Upper lobe of left lung (tissue), 4 donors: ENCODE measurements at regions not wholly inside any gene's neighbourhood (a gene's known extent, or its start where the extent isn't known, plus 50 kb on each side); places are given as distances from the start of the nearest gene placed in this dataset.

ENCODE experiments used
- small RNA-seq, 4 donors: library from RNA; depleted of rRNA; stranded (forward); fragments of <200 nt; gene quantifications; one replicate each; pipeline ENCODE3, GENCODE V24; 2016

Small RNA genes in the stretch of these regions (small RNA-seq; reads per million reads assigned to genes)
- gene RNA5SP357 = 1.9 to 4.2 (median 2.3) reads per million in 4 donors
